NCI-H1417 treated with DMSO at 0.1 percent for 48 hours (cell line): ENCODE measurements at regions not wholly inside any gene's neighbourhood (a gene's known extent, or its start where the extent isn't known, plus 50 kb on each side); places are given as distances from the start of the nearest gene placed in this dataset.

Source experiments
- DNase-seq: peaks from one replicate; lab custom pipeline; 2025; lab: John Stamatoyannopoulos, UW

DNA sequence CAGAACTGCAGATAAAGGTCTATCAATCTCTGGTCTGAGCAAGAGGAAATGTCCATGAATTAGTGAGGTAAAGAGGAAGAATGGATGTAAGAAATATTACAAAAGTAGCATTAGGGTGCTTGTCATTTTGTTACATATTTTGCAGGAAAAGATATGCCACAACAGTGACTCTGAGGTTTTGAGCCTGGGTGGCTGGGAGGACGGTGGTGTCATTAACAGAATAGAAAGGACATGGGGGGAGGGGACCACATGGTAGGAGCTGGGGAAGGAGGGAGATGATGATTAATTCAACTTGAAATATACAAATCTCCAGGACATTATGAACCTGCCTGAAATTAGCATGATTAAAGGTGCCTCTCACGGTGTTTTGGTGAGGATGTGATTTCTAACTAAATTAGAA lies 245.5 kb upstream of the MDFIC2 start:
- DNase-seq = no peak

DNA sequence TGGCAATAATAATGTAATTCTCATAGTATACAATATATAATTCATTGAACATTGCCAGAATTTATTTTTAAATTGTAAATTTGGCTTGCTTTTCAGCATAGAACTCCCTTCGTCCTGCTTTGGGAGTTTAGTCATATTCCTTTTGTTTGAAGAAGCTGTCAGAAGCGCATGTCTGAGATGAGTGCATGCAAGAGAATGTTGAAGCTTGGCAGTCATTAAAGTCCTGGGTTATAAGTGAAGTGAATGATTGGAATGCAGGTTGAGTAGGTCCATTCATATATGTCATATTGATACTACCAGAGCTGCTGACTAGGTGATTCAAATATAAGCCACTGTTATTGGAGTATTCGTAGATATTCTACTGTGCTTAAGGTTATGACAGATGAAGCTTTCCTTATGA lies 243.6 kb upstream of the MDFIC2 start:
- no peak for DNase-seq

DNA sequence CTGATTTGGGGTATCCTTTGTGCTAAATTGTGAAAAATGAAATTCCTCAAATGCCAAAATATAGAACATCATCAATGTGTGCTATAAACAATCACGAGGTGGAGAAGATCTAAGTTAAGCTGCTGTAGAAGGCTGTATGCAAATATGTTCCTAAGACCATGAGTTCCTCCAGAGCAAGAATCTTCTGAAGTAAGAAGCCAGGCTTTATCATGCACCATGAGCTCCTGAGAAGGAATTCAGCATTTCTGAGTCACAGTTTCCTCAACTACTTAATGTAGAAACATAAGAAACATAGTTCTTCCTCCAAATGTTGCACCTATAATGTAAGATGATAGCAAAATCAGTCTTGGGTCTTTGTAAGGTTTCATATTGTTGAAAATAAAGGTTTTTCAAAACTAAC lies 241.7 kb upstream of the MDFIC2 start:
- DNase-seq = no peak

DNA sequence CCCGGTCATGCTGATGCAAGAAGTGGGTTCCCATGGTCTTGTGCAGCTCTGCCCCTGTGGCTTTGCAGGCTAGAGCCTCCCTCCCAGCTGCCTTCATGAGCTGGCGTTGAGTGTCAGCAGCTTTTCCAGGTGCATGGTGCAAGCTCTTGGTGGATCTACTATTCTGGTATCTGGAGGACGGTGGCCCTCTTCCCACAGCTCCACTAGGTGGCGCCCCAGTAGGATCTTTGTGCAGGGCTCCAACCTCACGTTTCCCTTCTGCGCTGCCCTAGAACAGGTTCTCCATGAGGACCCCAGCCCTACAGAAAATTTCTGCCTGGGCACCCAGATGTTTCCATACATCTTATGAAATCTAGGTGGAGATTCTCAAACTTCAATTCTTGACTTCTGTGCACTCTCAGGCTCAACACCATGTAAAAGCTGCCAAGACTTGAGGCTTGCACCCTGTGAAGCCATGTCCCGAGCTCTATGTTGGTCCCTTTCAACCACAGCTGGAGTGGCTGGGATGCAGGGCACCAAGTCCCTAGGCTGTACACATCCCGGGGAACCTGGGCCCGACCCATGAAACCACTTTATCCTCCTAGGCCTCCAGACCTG lies 238.4 kb upstream of the MDFIC2 start:
- DNase-seq = no peak

DNA sequence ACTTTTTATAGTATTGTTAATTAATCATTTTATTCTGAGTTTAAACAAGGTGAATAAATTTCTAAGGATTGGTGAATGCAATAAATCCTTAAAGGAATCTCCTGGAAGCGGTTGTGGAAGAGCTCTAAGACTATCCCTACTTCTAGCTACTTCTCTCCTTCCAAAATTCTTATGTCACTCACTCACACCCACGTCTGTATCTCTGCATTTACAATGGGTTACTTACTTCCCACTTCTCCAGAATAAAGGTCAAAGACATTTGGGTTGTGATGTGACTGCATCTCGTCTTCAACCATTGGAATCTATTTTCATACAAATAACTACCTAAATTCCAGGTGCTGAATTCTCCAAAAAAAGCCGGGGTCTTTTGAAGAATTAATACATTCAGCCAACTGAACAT lies 234.2 kb upstream of the MDFIC2 start:
- DNase-seq = no peak

DNA sequence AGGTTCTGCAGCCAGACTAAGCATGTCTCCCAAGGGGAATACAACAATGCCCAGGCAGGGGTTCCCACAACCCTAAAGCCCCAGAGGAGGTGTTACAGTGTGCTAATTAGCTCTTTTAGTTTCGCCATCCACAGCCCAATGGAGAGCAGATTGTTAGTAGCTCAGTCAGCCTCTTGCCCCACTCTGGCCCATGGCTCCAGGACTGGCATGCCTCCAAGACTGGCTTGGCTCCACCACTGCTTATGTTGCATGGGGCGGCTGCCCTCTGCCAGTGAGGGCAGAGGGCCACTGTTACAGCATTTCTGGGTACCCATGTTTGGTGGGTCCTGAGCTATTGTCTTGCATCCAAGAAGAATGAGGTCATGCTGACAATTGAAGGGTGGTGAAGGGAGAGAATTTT lies 231.1 kb upstream of the MDFIC2 start:
- no peak for DNase-seq

DNA sequence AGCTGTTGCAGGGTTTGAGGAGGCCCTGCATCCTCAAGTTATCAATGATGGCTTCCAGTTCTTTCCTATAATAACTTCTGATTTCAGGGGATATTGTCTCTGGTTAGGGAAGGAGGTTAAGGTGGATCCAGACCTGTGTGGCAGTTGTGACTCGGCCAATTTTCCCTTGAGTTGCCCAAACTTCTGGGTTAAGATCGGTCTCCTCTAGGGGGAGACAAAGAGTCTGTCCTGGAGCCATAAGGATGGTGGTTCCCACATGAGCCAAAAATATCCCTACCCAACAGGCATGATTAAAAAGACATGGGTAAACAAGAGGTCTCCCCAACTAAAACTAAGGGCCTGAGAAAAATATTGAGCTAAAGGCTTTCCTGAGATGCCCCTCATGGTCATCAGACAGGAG lies 227.5 kb upstream of the MDFIC2 start:
- DNase-seq = no peak

DNA sequence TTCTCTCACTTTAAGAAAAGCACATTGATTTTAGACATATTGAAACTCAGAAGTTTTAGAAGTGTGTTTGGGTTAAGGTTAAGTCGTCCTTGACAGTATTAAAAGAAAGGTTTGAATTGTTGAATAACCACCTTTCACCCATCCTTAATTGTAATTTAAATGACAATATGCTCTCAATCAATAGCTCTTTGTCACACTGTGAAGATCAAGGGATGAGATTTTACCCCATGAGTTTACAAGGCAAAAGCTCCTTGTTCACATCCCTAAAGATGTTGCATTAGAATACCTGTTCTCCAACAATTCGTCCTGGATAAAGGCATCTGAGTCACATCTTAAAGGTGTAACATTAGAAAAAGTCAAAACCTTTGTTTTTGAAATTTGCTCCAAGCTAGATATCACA lies 220.4 kb upstream of the MDFIC2 start:
- DNase-seq = no peak

DNA sequence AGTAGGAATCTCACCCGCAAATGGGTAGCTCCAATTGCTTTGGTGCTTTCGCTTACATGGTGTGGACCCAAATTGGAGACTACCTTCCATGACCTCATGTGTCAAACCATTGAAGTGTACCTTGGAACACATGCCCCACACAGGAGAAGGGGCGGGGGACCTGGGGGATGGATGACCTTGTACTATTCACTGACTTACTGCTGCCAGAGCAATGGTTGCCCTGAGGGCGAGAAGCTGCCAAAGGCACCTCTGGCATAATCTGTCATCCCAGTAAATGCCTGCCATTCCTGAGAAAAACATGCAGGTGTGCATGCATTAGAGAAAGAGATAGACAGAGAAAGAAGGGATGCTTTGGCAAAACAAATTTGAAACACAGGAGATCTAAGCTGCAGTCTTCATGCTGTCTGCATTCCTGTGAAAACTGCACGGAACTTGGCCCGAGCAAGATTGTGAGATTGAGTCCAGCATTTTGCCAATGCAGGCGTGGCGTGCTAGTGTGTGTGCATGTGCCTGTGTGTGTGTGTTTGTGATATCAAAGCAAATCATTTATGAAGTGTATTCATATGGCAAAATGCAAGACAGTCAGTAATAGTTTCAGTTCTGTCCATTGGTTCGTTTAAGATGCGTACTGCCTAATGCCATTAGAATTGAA lies 219.5 kb upstream of the MDFIC2 start:
- DNase-seq = no peak

DNA sequence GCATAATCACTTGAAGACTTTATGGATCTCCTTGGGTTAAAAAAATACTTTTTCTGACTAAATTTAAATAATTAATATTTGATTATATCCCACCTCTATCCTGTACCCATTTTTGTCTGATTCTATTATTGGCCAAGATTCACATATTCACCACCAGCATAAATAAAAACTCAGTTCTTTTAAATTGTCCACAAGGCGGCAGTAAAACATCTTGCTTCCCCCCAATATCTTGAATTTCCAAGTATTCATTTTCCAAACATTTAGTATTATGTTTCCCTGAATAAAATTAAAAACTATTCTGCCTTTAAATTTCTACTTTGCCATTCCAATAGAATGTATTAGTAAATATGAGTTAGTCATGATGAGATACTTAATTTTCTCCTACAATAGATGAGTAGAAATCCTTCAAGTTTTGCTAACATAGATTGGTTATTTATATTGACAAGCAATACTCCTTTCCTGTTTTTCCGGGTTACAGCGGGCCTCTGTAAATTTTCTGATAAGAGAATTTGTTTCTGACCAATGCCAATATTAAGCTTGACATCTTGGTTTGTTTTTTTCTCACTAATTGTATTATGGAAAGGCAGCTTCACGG lies 218.7 kb upstream of the MDFIC2 start:
- no peak for DNase-seq

DNA sequence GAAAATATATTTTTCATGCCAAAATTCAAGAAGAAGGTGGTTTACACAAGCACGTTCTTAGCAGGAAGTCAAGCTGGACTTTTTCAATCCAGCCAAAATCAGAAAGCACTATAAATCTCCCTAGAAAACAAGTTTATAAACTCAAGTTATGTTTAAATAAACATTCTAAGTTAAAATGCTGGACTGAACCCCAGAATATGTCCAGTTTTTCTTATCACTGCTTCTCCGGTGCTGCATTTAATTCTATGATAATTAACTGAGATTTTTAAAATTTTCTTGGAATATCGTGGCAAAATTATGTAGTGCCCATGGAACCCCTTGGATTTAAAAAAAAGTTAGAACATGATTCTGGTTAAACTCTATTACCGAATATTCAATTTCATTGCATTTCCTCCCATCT lies 218.2 kb upstream of the MDFIC2 start:
- DNase-seq = no peak

DNA sequence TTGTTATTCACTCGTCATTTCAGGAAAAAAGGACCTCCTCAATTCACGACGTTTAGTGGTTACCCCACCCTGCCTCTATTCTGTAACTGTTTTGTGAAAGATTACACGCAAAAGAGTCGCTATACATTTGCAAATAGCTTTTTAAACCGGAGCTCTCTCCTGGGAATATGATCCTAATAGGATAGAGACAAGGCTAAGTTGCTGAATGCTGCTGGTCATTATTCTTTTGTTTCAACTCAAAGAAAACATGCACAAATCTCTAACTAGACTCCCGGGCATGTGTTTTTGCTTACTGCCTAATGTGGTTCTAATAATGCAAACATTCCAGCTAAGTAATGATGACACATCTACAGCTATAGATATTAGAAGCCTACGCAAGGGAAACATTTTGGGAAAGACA lies 214.6 kb upstream of the MDFIC2 start:
- DNase-seq = no peak

DNA sequence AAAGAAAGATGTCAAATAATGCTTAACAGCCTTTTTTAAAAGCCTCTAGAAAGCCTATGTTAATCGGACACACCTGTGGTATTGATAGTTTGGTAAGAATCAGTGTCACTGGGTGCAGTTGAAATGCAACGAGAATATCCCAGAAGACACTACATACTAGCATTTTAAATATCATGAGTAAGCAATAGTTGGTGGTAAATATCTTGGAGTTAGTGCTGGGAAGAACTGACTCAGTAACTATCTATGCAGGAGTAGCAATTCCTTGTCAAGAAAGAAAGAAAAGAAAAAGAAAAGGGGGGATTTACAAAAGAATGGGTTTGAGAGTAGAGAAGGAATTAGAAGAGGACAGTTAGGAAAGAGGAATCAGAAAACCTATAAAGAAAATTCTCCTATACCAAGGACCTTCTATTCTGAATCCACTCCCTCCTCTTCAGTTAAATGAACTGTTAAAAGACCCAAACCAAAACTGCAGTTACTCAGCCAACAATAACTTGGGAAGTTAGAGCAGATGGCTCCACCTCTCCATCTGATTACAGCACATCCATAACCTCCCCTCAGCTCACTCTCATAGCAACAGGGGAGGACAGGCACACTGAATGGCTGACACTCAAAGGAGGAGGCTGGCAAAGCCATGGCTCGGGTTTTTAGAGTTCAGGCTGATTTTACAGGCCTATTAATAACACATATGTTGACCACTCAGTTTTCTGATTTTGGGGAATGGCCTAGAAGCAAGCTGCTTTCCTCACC lies 207.6 kb upstream of the MDFIC2 start:
- no peak for DNase-seq

DNA sequence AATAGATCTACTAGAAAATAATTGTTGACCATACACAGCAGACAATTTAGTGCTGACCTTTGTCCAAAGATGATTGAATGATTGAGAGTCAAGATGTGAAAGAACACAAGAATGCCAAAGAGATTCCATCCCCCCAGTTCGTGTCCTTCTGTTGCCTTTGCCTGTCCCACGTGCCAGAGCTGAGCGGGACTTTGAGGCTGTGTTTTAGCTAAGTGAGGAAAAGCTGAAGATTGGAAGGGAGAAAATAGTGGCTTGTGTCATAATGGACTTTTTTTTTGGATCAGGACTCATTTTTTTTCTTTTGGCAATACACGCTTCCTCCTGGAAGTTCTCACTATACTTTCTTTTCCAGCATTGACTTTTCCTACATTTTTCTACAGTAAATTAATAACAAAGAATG lies 206.6 kb upstream of the MDFIC2 start:
- DNase-seq = no peak

DNA sequence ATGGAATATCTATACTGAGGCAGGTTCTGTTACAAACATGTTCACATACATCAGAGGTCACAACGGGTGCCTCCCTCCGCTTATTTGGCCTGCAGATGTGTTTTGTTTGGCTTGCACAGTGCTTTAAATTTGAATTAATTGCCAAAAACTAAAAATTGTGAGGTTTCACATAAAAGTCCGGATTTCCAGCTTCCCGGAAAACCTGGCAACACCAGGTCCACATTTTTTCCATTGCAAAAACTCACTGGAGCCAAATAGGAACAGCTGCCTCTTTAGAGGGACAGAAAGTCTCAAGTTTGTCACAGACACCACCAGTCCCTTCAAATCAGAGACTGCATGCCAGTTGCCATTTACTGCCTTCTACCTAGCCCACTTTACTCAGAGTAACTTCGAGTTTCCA lies 205.9 kb upstream of the MDFIC2 start:
- no peak for DNase-seq

DNA sequence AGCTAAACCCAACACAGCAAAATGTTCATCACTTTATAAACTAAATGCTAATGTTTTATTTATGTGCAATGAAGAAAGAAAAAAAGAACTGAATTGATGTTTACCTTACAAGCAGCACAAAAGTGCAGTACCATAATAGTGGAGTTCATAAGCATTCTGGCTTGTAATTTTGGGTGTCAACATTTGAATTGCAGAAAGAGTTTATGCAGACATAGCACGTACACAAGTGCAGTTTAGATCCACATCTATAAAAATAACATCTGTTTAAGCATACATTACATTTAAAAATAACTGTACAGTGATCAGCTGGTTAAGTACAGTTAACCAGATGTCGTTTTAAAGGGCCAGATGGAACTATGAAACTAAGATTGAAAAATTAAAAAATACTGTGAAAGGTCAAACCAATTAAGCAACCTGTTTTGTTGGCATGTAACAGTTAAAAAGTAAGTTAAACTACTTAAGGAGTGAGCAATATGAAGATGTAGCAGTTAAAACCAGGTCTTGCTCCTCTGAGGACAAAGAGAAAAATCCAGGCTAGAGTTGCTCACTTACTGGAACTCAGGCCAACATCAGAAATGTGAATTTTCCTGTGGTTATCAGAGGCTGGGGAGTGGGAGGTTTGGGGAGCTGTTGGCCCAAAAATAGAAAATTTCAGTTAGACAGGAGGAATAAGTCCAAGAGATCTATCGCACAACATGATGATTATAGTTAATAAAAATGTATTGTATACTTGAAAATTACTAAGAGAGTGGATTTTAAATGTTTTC lies 204.9 kb upstream of the MDFIC2 start:
- DNase-seq = no peak

DNA sequence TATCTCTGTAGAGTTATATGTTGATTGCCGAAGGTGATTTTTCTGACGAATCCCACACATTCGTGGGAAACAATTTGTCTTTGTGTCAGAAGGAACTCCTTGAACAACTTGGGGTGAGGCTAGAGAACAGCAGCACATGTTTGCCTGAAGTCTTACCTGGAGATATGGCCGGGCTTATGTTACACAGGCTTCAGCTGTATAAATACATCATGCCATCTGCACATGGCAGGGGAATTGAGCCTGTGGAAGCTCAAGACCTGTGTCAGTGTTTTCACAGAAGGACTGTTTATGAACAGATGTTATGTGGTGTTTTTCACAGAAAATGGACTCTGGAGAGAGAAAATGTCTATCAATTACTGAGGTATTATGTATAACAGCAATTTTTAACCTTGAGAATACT lies 203.6 kb upstream of the MDFIC2 start:
- no peak for DNase-seq

DNA sequence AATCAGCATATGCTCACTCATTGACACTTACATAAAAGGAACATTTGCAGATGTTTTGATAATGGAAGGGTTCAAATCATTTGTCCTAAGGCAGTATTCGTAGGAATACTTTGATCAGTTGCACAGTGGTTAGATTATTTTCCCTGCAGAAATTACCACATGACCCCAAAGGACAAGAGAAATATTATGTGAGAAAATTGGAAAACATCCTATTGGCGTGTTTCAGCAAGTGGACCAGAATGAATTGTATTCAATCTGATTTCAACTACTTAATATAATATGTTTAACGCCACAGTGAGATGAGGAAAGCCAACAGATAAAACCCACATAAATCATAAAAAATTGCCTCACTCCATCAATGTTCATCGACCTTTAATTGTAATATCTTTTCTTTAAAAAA lies 195.0 kb upstream of the MDFIC2 start:
- DNase-seq = no peak

DNA sequence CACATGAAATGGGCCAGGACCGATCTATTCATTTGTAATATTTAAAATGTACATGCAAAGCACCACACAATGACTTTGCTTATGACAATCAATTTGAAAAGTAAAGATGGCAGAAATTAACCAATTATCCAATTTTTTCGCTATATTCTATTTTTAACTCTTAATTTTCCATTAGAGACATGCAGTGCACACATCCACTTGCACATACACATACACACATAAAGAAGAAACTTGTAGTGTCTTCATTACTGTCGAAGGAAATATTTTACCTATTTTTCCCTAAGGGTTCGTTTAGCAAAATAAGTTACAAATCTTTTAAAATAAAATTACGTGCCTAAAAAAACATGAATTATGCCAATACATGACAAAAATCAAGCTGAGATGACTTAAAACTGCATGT lies 194.3 kb upstream of the MDFIC2 start:
- no peak for DNase-seq

DNA sequence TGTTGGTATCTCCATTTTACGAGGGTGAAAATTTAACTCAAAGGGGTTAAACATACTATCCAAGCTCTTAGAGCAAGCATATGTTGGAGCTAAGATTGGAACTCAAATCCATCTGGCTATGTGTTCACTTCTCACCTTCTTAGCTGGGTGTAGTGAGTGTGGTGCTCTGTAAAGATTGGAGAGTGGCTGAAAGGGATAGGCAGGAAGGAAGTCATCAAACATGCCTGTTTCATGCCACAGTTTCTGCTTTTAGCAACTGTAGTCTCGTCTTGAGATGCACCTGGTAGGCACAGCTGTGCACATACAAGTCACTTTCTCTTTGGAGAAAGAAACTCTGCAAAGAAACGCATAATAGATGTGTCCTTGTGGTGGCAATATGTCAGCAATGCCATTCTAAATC lies 189.1 kb upstream of the MDFIC2 start:
- DNase-seq = no peak

DNA sequence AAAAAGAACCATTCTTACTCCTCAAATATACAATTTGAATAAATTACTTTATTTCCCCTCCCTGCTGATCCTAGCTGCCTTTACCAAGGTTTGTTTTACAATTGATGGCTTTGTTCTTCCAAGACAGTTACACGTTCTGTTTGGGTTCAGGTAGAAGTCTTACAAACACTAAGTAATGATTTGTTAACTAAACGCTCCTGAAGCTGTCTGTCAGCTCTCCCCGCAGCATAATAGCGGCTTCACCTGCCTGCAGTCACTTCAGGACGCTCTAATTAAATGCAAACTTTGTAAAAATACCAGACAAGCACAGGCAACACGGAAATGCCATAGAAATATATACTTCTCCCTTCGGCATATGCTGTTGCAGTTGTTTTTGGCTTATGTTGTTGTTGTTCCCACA lies 176.4 kb upstream of the MDFIC2 start:
- DNase-seq = no peak

DNA sequence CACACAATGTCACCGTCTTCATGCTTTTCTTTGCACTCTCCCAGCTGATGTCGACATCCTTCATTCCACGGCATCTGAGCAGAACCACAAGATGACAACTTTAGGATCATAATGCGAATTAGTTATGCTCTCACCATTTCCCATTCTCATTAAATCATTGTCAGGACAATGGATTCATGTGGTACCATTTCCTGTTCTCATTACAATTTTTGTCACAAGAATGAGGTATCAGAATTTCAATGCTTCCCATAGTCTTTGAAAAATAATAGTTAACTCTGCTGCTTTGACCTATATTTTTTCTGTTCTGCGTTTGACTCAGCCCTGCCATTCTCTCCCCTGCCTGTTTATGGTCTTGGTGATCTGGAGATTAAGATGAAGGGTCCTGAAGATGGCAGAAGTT lies 175.7 kb upstream of the MDFIC2 start:
- no peak for DNase-seq
